Neural cell (in vitro differentiated cells): ENCODE measurements at regions not wholly inside any gene's neighbourhood (a gene's known extent, or its start where the extent isn't known, plus 50 kb on each side); places are given as distances from the start of the nearest gene placed in this dataset.

Source experiments
- CTCF ChIP-seq: fragments of 450-650 bp; IDR thresholded peaks from 2 replicates; pipeline ENCODE4 v1.5.1; 2014; ENCODE audit warnings: antibody characterized with exemption, mild to moderate bottlenecking, moderate library complexity; ENCODE audit not compliant: poor library complexity, severe bottlenecking
- REST ChIP-seq: IDR thresholded peaks from 2 replicates; pipeline ENCODE4 v1.6.1; 2012; ENCODE audit warnings: borderline replicate concordance

- no peak for TF ChIP-seq CTCF
- TF ChIP-seq REST: no peak
Observed at GRCh38 chrX:74117962-74118902, 185.7 kb upstream of the ZCCHC13 start.
